HG03342 (cell line): ENCODE measurements at regions not wholly inside any gene's neighbourhood (a gene's known extent, or its start where the extent isn't known, plus 50 kb on each side); places are given as distances from the start of the nearest gene placed in this dataset.

Experiments
- ATAC-seq: cut with Tn5 transposase; IDR thresholded peaks from one replicate; pipeline ENCODE4 v1.9.1; 2021; ENCODE audit warnings: mild to moderate bottlenecking, moderate library complexity; ENCODE audit not compliant: unreplicated experiment

DNA sequence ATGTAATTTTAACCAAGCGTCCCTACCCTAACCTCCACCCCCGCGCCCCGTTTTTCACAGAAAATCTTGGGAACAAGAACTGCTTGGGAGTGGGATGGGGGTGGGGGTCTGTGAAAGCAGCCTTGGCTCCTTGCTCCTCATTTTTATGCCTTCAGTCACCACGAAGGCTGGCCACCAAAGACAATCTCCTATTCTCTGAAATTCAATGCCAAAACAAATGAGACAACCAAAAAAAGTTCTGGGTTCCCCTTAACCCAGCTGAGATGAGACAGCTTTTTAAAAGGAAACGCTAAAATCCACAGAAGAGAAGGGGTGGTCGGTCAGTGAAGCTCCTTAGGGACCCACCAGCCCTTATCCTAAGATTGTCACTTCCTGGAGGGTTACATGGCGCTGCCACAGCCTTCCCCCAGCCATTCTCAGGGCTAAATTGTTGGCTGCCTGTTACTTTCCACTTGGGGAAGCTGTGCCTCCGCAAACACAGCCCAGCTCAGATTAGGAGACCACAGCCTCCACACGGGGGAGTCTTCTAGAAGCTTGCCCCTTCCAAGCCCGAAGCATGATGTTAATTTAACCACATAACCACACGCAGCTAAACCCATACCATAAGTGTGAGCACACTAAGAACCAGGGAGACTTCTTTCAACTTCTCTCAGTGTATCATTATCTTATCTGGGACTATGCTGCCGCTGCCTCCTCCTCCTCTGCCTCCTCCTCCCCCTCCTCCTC, 136.3 kb downstream of the FOXD1 start:
- no peak for ATAC-seq

DNA sequence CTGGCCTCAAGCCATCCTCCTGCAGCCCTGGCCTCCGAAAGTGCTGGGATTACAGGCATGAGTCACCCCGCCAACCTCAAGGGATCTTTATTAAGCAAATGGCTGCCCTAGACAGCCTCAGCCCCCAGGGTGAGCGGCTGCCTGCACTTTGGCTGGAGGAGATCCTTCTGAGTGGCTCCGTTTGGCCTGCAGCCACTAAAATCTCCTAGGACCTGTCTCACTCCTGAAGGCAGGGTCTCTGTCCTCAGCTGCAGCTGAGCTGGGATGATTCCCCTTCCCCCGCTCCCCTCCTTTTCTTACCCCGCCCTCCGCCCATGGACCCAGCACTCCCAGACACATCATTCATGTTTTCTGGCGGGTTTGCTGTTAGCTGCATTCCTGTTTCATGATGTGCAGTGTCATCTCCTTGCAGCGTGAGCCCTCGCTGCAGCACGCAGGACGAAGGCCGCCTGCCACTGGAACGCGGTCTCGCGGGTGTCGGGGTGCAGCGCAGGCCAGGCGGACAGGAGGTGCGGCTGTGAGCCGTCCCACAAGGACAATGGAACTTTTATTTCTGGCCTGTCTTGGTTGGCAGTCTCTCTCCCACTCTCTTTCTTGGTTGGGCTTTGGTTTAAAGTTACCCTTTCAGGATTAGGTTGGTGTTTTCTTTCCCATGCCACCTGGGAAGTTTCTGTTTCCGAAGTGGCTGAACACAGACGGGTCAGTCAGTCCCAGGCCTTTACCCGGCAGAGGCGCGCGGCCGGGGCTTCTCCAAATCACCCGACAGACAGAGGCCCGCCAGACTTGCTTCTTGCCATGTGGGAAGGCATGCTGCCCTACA, 137.1 kb downstream of the FOXD1 start:
- no peak for ATAC-seq

- ATAC-seq: no peak
Measured at GRCh38 chr5:73307645-73308355, 134.8 kb downstream of the TMEM174 start.

GRCh38 chr5:73306741-73307275, 133.8 kb downstream of the TMEM174 start:
- ATAC-seq: no peak

- no peak for ATAC-seq
Measured at GRCh38 chr5:73306078-73306719, 133.2 kb downstream of the TMEM174 start.

DNA sequence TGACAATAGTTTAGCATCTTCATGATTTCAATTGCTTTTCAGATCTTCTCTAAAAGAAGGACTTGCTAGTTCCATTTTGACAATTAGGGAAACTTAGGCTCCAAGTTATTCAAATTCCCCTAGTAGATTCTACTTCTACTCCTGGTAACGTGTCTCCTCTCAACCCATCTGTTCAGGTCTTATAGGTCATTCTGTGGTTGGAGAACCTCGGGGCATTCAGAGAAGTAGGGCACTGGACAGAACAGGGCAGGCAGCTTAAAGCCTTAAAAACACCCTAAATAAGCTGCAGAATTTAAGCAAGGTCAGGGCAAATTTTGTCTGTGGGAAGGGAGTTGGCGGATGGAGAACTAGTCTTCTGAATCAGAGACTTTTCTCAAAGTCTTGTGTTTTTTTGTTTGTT, 132.4 kb downstream of the TMEM174 start:
- no peak for ATAC-seq

DNA sequence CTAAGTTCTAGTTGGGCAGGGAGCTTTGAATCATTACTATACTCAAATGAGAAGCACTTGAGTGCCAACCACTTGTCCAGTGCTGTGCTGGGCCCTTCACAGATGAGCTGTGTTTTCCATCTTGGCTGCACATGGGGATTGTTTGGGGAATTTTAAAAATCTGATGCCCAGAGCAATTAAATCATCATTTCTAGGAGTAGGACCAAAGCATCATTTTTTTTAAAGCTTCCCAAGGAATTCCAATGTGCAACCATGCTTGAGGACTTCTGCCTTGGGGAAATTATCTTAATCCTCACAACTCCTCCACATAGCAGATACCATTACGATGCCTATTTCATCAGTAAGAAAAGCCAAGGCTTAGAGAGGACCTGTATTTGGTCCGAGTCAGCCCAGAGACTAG, 131.4 kb downstream of the TMEM174 start:
- ATAC-seq: no peak

GRCh38 chr5:73303148-73304079, 130.4 kb downstream of the TMEM174 start:
- ATAC-seq: no peak

DNA sequence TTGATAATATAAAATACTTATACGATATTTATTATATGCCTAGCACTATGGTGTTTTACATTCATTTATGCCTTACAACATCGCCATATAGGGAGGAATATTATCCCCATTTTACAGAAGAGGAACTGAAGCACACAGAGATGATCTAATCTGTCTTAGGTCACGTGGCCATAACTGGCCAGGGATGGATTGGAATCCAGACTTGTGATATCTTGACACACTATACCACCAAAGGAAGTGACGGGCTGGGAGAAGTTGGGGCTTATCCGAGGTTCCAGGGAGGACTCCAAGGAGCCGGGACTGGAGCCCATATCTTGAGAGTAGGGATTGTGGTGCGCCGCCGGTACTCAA, 129.8 kb downstream of the TMEM174 start:
- no peak for ATAC-seq

- ATAC-seq: no peak
Measured at GRCh38 chr5:73301208-73301901, 128.4 kb downstream of the TMEM174 start.

GRCh38 chr5:73300337-73301207, 127.6 kb downstream of the TMEM174 start:
- no peak for ATAC-seq

DNA sequence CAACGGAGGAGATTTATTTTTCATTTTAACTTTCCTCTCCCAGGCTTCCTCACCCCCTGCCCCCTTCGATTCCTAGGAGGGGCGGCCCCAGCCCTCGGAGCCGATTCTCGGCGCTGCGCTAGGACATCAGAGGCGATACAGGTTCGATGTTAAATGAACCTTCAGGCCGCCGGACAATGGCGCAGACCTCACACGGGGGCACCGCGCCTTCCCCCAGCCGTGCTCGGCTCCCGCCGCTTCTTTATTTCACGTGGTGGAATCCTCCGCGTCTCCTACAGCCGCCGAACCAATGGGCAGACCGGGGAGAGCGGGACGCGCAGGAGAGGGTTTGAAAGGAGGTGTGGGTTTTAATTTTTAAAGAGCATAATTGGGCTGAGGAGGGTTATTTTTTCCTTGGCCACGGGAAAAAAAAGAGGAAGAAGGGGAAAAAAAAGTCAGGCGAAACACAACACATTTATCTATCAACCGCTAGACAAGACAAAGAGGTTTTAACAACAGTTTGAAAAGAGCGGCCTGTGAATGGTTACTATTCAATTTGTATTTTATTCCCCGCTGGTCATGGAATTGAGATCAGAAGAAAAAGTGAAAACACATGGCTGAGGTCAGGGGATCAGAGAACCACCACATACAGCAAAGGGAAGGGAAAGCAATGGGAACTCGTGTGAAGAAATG, 126.8 kb downstream of the TMEM174 start:
- ATAC-seq: no peak

DNA sequence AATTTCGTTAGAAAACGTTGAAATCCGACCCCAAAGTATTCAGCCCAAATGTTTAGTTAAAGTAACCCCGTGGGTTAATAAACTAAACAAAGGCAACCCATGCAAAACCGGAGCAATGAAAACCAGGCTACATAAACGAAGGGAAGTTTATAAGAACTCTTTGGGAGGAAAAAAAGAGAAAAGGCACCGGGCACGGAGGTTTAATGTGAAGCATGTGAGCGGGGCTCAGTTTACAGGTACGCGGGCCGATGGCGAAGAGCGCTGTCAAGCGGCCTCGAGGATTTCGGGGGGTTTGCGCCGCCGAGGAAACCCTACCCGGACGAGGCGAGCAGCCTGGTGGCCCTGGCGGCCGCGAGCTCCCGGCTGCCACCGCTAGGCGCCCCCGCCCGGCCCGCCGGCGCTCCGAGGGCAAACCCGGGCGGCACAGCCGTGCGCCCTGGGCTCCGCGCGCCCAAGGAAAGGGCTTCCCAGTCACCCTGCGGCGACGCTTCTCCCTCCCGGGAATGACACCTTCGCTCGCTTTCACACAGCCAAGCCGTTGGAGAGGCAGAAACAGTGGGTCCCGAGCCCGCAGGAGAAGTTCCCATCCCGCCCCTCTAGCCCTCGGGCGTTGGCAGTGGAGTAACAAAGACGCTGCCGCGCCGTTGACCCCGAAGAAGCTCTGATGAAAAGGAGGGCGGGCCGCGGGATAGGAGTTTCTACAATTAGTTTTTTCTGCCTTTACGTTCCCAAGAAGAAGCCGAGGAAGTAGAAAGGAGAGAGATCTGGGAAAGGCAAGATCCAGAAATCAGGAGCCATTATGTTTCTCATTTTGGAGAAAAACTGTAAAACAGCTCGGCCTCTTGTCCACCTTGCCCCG, 126.0 kb downstream of the TMEM174 start:
- no peak for ATAC-seq

DNA sequence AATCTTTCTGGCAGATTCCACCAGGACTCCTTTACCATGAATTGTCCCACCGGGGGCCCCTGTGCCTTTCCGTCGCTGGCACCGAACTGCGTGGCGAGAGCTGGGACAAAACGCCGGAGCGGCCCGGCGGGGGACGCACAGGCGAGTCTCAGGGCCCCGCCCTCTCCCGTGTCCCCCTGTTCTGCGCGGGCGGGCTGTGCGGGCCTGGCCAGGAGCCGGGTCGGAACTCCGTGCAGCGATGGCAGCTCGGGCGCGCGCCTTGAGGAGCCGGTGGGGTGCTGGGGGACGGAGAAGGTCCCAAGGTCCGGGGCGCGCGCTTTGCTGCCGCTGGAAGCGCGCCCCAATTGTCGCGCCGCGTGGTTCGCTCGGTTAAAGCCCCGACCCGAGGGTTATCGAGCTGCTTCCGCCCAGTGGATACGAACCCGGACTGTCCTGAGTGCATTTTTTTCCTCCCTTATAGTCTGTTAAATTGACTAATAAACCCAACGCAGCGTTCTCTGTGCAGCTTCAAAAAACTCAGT, 125.3 kb downstream of the TMEM174 start:
- ATAC-seq: no peak

GRCh38 chr5:73297430-73297829, 124.4 kb downstream of the TMEM174 start:
- ATAC-seq: no peak

- no peak for ATAC-seq
Measured at GRCh38 chr5:73296772-73297171, 123.8 kb downstream of the TMEM174 start.

GRCh38 chr5:73295921-73296320, 122.9 kb downstream of the TMEM174 start:
- ATAC-seq: no peak
